COR-L47 (cell line): ENCODE measurements at regions not wholly inside any gene's neighbourhood (a gene's known extent, or its start where the extent isn't known, plus 50 kb on each side); places are given as distances from the start of the nearest gene placed in this dataset.

Experiments used
- DNase-seq: peaks from one replicate; lab custom pipeline; 2025; lab: John Stamatoyannopoulos, UW

- no peak for DNase-seq
Measured at GRCh38 chr9:121569266-121569648, 69.6 kb upstream of the GGTA1 start.

GRCh38 chr9:121572581-121572980, 72.9 kb upstream of the GGTA1 start:
- no peak for DNase-seq

- no peak for DNase-seq
Measured at GRCh38 chr9:121573717-121574485, 74.3 kb upstream of the GGTA1 start.

- no peak for DNase-seq
Measured at GRCh38 chr9:121574774-121575519, 75.3 kb upstream of the GGTA1 start.

GRCh38 chr9:121576281-121577075, 75.0 kb upstream of the DAB2IP start:
- no peak for DNase-seq

- no peak for DNase-seq
Measured at GRCh38 chr9:121577166-121577565, 74.3 kb upstream of the DAB2IP start.

- DNase-seq, result no peak
Measured at GRCh38 chr9:121577572-121577971, 73.9 kb upstream of the DAB2IP start.

GRCh38 chr9:121581786-121582600, 69.4 kb upstream of the DAB2IP start:
- DNase-seq, result no peak

- no peak for DNase-seq
Measured at GRCh38 chr9:121582641-121583040, 68.8 kb upstream of the DAB2IP start.

GRCh38 chr9:121584421-121584820, 67.0 kb upstream of the DAB2IP start:
- DNase-seq, result no peak

GRCh38 chr9:121587863-121588262, 63.6 kb upstream of the DAB2IP start:
- no peak for DNase-seq

GRCh38 chr9:121589986-121590385, 61.4 kb upstream of the DAB2IP start:
- no peak for DNase-seq

- no peak for DNase-seq
Measured at GRCh38 chr9:121592265-121592664, 59.2 kb upstream of the DAB2IP start.

- no peak for DNase-seq
Measured at GRCh38 chr9:121593066-121593465, 58.4 kb upstream of the DAB2IP start.

- no peak for DNase-seq
Measured at GRCh38 chr9:121596515-121596914, 54.9 kb upstream of the DAB2IP start.

GRCh38 chr9:121597698-121598166, 53.7 kb upstream of the DAB2IP start:
- no peak for DNase-seq

GRCh38 chr9:121598167-121598964, 53.1 kb upstream of the DAB2IP start:
- no peak for DNase-seq

- no peak for DNase-seq
Measured at GRCh38 chr9:121598965-121599871, 52.2 kb upstream of the DAB2IP start.

- DNase-seq, result no peak
Measured at GRCh38 chr9:121599872-121600585, 51.4 kb upstream of the DAB2IP start.
